Activated CD4-positive, alpha-beta T cell treated with anti-CD3 and anti-CD28 coated beads, Interleukin-2, amount 10 ng/mL, durations not matched to agents 24 days and 14 days (primary cell): ENCODE measurements at regions not wholly inside any gene's neighbourhood (a gene's known extent, or its start where the extent isn't known, plus 50 kb on each side); places are given as distances from the start of the nearest gene placed in this dataset.
"Not testable (repeated sequence)": the region's sequence is repeated elsewhere in the genome, so short reads cannot be mapped to it uniquely, and the experiment has no call there.

ENCODE experiments used
- DNase-seq: peaks from one replicate; pipeline ENCODE4 v3.0.0; 2022
- H3K27ac Mint-ChIP-seq: one replicate; pipeline ENCODE4 v1.8.0; 2022; ENCODE audit warnings: mild to moderate bottlenecking, mixed read lengths
- H3K27me3 Mint-ChIP-seq: one replicate; pipeline ENCODE4 v1.8.0; 2022; ENCODE audit warnings: mixed read lengths
- H3K36me3 Mint-ChIP-seq: one replicate; pipeline ENCODE4 v1.8.0; 2022; ENCODE audit warnings: low read depth, mild to moderate bottlenecking, mixed read lengths
- H3K4me1 Mint-ChIP-seq: one replicate; pipeline ENCODE4 v1.8.0; 2021; ENCODE audit warnings: mixed read lengths
- H3K4me3 Mint-ChIP-seq: one replicate; pipeline ENCODE4 v1.8.0; 2022; ENCODE audit warnings: mild to moderate bottlenecking, moderate library complexity, mixed read lengths
- H3K9me3 Mint-ChIP-seq: one replicate; pipeline ENCODE4 v1.8.0; 2021; ENCODE audit warnings: mixed read lengths
- intact Hi-C: fragments of 100-400 bp; cut with micrococcal nuclease; formaldehyde crosslinking; loops from one replicate; pipeline ENCODE4 v1.15.1; 2023

DNA sequence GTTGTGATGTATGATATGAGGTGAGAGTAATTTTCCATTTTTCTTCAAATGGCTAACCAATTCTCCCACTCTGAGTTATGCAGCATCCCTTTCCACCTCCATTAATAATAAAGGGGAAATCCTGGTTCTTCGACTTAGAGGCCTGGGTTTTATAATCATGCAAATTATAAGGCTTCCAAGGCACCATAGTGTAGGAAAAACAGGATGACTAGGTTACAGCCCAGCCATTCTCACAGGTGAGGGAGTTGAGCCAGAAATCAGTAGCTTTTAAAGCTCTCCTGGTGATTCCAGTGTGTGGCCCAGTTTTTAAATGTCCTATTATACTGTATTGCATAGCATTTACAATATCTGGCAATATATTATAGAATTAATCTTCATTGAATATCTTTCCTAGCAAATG lies 203.1 kb downstream of the ARHGEF9 start:
- intact Hi-C loops: no loop called here
- Mint-ChIP-seq H3K4me3 (no peak overlapping the region), H3K36me3 (no peaks in the 10 kb centered on the region), H3K27ac (no peak overlapping the region), H3K27me3 (no peaks in the 10 kb centered on the region), H3K4me1 (no peaks in the 10 kb centered on the region), H3K9me3 (no peaks in the 10 kb centered on the region)
- DNase-seq: no peak

GRCh38 chrX:63581398-63581797 lies 203.6 kb downstream of the ARHGEF9 start:
- intact Hi-C loops: no loop called here
- Mint-ChIP-seq H3K27ac (no peak overlapping the region), H3K4me1 (no peaks in the 10 kb centered on the region), H3K9me3 (no peaks in the 10 kb centered on the region), H3K36me3 (no peaks in the 10 kb centered on the region), H3K27me3 (no peaks in the 10 kb centered on the region), H3K4me3 (no peak overlapping the region)
- DNase-seq: no peak

GRCh38 chrX:63576533-63576932 lies 208.5 kb downstream of the ARHGEF9 start:
- Mint-ChIP-seq H3K4me1 (no peaks in the 10 kb centered on the region), H3K4me3 (no peak overlapping the region), H3K27me3 (no peaks in the 10 kb centered on the region)

GRCh38 chrX:63575700-63576099 lies 209.3 kb downstream of the ARHGEF9 start:
- H3K36me3 Mint-ChIP-seq, H3K4me1 Mint-ChIP-seq, H3K4me3 Mint-ChIP-seq, intact Hi-C loops, H3K27me3 Mint-ChIP-seq, DNase-seq, H3K9me3 Mint-ChIP-seq, H3K27ac Mint-ChIP-seq: not testable (repeated sequence)

More at GRCh38 chrX:63576533-63576932, 208.5 kb downstream of the ARHGEF9 start:
- Mint-ChIP-seq H3K36me3 (no peaks in the 10 kb centered on the region), H3K27ac (no peak overlapping the region), H3K9me3 (no peaks in the 10 kb centered on the region)
- DNase-seq: no peak
- intact Hi-C loops: no loop called here

GRCh38 chrX:63566856-63567255 lies 215.7 kb upstream of the SPIN4 start:
- peaks cover 9% of the 10 kb centered on the region for H3K9me3 Mint-ChIP-seq
- H3K27me3 Mint-ChIP-seq: no peaks in the 10 kb centered on the region
- no peak for DNase-seq
- H3K4me1 Mint-ChIP-seq: no peaks in the 10 kb centered on the region
- intact Hi-C loops: loop anchor here (10.0 kb wide), 1 partner anchor 188 kb away; a partner anchor contains a TSS
- no peak overlapping the region for H3K4me3 Mint-ChIP-seq
- no peaks in the 10 kb centered on the region for H3K36me3 Mint-ChIP-seq
- no peak overlapping the region for H3K27ac Mint-ChIP-seq

GRCh38 chrX:63561425-63561824 lies 210.3 kb upstream of the SPIN4 start:
- peak overlapping the region; percentile 68 for H3K4me3 Mint-ChIP-seq
- peaks cover 5% of the 10 kb centered on the region for H3K4me1 Mint-ChIP-seq
- intact Hi-C loops: loop anchor here (5.0 to 10.0 kb wide), 2 partner anchors 193 to 209 kb away; partner anchors contain the start of gene SPIN4
- H3K36me3 Mint-ChIP-seq: peaks cover 3% of the 10 kb centered on the region
- no peak overlapping the region for H3K27ac Mint-ChIP-seq
- H3K9me3 Mint-ChIP-seq: peaks cover 4% of the 10 kb centered on the region
- no peak for DNase-seq
- no peaks in the 10 kb centered on the region for H3K27me3 Mint-ChIP-seq

GRCh38 chrX:63560601-63561218 lies 209.6 kb upstream of the SPIN4 start:
- DNase-seq: peak; percentile 86

GRCh38 chrX:63551856-63552255 lies 200.7 kb upstream of the SPIN4 start:
- intact Hi-C loops: no loop called here
- Mint-ChIP-seq H3K27ac (no peak overlapping the region), H3K9me3 (no peaks in the 10 kb centered on the region), H3K27me3 (no peaks in the 10 kb centered on the region), H3K36me3 (no peaks in the 10 kb centered on the region), H3K4me1 (no peaks in the 10 kb centered on the region), H3K4me3 (no peak overlapping the region)
- DNase-seq: no peak

More at GRCh38 chrX:63560601-63561218, 209.6 kb upstream of the SPIN4 start:
- H3K27me3 Mint-ChIP-seq: no peaks in the 10 kb centered on the region
- intact Hi-C loops: loop anchor here (5.0 to 10.0 kb wide), 2 partner anchors 194 to 208 kb away; partner anchors contain the start of gene SPIN4
- H3K4me3 Mint-ChIP-seq: peak overlapping the region; percentile 92
- H3K27ac Mint-ChIP-seq: peak overlapping the region; percentile 83
- peaks cover 3% of the 10 kb centered on the region for H3K36me3 Mint-ChIP-seq
- no peaks in the 10 kb centered on the region for H3K9me3 Mint-ChIP-seq
- peaks cover 5% of the 10 kb centered on the region for H3K4me1 Mint-ChIP-seq

DNA sequence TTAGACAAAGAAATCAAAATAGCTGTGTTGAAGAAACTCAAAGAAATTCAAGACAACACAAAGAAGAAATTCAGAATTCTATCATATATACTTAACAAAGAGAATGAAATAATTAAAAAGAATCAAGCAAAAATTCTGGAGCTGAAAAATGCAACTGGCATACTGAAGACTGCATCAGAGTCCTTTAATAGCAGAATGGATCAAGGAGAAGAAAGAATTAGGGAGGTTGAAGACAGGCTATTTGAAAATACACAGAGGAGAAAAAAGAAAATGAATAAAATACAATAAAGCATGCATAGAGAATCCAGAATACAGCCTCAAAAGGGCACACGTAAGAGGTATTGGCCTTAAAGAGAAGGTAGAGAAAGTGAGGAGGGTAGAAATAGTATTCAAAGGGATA lies 179.5 kb upstream of the SPIN4 start:
- H3K27me3 Mint-ChIP-seq: no peaks in the 10 kb centered on the region
- peaks cover 6% of the 10 kb centered on the region for H3K9me3 Mint-ChIP-seq
- no peak overlapping the region for H3K4me3 Mint-ChIP-seq
- DNase-seq: no peak
- intact Hi-C loops: no loop called here
- H3K4me1 Mint-ChIP-seq: no peaks in the 10 kb centered on the region
- no peak overlapping the region for H3K27ac Mint-ChIP-seq
- peaks cover 3% of the 10 kb centered on the region for H3K36me3 Mint-ChIP-seq

DNA sequence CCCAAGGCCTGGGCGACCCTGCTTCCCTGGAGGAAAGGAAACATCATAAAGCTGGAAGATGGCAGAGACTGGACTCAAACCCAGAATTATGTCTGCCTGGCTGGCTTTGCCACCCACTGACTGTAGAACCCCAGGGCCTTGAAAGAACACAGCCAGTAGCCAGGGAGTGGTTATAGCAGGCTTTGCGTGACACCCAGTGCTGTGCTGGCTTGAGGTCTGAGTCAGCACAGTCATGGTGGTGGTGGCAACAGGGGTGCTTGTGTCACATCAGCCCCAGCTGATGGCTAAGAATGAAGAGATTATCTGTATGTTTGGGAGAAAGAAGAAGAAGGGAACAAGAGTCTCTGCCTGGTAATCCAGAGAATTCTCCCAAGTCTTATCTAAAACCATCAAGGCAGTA lies 178.8 kb upstream of the SPIN4 start:
- Mint-ChIP-seq H3K4me1 (no peaks in the 10 kb centered on the region), H3K9me3 (peaks cover 6% of the 10 kb centered on the region), H3K27ac (no peak overlapping the region), H3K36me3 (peaks cover 3% of the 10 kb centered on the region), H3K27me3 (no peaks in the 10 kb centered on the region), H3K4me3 (no peak overlapping the region)
- no peak for DNase-seq
- intact Hi-C loops: no loop called here

- H3K9me3 Mint-ChIP-seq: peaks cover 6% of the 10 kb centered on the region
- no peak overlapping the region for H3K27ac Mint-ChIP-seq
- H3K4me1 Mint-ChIP-seq: no peaks in the 10 kb centered on the region
- peaks cover 3% of the 10 kb centered on the region for H3K36me3 Mint-ChIP-seq
- no peaks in the 10 kb centered on the region for H3K27me3 Mint-ChIP-seq
- no peak for DNase-seq
- intact Hi-C loops: no loop called here
- H3K4me3 Mint-ChIP-seq: no peak overlapping the region
Observed at GRCh38 chrX:63526863-63527262, 175.7 kb upstream of the SPIN4 start.

GRCh38 chrX:63525491-63525890 lies 174.4 kb upstream of the SPIN4 start:
- intact Hi-C loops: no loop called here
- no peak overlapping the region for H3K27ac Mint-ChIP-seq
- H3K4me3 Mint-ChIP-seq: no peak overlapping the region
- peaks cover 3% of the 10 kb centered on the region for H3K36me3 Mint-ChIP-seq
- no peaks in the 10 kb centered on the region for H3K4me1 Mint-ChIP-seq
- DNase-seq: no peak
- no peaks in the 10 kb centered on the region for H3K27me3 Mint-ChIP-seq
- peaks cover under 1% of the 10 kb centered on the region for H3K9me3 Mint-ChIP-seq

DNA sequence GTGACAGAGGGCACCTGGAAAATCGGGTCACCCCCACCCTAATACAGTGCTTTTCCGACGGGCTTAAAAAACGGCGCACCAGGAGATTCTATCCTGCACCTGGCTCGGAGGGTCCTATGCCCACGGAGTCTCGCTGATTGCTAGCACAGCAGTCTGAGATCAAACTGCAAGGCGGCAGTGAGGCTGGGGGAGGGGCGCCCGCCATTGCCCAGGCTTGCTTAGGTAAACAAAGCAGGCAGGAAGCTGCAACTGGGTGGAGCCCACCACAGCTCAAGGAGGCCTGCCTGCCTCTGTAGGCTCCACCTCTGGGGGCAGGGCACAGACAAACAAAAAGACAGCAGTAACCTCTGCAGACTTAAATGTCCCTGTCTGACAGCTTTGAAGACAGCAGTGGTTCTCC lies 168.2 kb upstream of the SPIN4 start:
- H3K9me3 Mint-ChIP-seq, H3K27ac Mint-ChIP-seq, H3K4me3 Mint-ChIP-seq, intact Hi-C loops, H3K4me1 Mint-ChIP-seq, DNase-seq, H3K36me3 Mint-ChIP-seq, H3K27me3 Mint-ChIP-seq: not testable (repeated sequence)

DNA sequence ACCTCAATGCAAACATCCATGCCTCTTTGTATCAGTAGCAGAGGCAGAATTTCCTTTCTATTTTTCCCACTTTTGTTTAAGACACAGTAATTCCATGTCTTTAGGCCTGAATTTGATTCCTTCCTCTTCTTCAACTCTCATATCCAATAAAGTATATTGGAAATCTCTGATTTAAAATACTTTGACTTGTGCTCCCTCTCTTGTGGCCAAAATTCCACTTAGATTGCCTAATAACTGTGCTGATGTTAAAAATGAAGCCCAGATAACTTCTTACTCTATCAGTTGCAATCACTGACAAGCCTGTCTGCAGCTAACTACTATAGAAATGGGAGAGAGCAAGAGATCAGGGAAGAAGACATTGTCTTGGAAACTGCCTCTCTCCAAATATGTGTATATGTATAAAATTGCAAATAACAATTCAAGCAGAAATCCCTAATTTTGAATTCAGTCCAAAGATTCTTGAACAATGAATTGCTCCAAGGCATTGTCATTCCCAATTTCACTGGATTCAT lies 163.5 kb upstream of the SPIN4 start:
- Mint-ChIP-seq H3K27ac (no peak overlapping the region), H3K9me3 (no peaks in the 10 kb centered on the region), H3K4me3 (no peak overlapping the region), H3K36me3 (no peaks in the 10 kb centered on the region), H3K27me3 (no peaks in the 10 kb centered on the region), H3K4me1 (no peaks in the 10 kb centered on the region)
- DNase-seq: no peak
- intact Hi-C loops: no loop called here
